ENCODE measurements at regions not wholly inside any gene's neighbourhood (a gene's known extent, or its start where the extent isn't known, plus 50 kb on each side); places are given as distances from the start of the nearest gene placed in this dataset.

DNA sequence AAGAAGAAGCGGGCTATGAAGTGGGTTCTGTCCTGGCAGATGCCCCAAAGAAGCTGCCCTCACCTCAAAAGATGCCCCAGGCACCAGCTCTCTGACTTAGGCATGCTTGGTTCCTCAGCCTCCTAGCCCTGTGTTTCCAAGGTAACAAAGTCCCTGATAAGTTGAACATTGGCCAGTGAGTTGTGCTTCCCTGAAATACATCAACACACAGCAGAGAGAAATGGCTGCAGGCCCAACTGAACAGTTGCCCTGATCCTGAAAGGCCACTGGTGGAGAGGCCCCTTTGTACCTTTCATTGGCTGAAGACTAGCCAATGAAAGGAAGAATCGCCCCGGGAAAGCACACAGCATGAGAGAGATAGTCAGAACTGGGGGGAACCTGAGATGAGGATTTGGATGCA, 169.9 kb upstream of the CTNNB1 start:
- Histone ChIP-seq H3K9me3 (ENCODE audit: low read length) (no peaks in the 10 kb centered on the region), H2AFZ (ENCODE audit: low read length) (no peak overlapping the region), H3K4me3 (ENCODE audit: low read depth, low read length, poor library complexity, severe bottlenecking) (no peak overlapping the region), H3K79me2 (ENCODE audit: insufficient read depth, low read depth, low read length) (no peaks in the 10 kb centered on the region), H3K27ac (ENCODE audit: low read depth, low read length, poor library complexity, severe bottlenecking) (no peak overlapping the region), H3K4me2 (ENCODE audit: low read length) (no peak overlapping the region), H3K9me2 (ENCODE audit: insufficient read depth, low read length) (no peaks in the 10 kb centered on the region), H3K36me3 (ENCODE audit: insufficient read depth, low read length) (no peaks in the 10 kb centered on the region), H4K20me1 (ENCODE audit: insufficient read depth, low read length) (no peaks in the 10 kb centered on the region), H3K4me1 (ENCODE audit: insufficient read depth, low read length, poor library complexity, severe bottlenecking) (no peaks in the 10 kb centered on the region)
- ChIA-PET POLR2A (no interaction called here), CTCF (ENCODE audit: unreplicated experiment) (no interaction called here)
- intact Hi-C loops (cut with micrococcal nuclease; ENCODE audit: unreplicated experiment), result no loop called here
- no TSS peak for BruUV-seq (replicated peaks)
- TF ChIP-seq EZH2phosphoT487 (IDR thresholded peaks at IDR 0.05; ENCODE audit: borderline replicate concordance, low read depth, low read length), result no peak
- TF ChIP-seq, protein P1, sequence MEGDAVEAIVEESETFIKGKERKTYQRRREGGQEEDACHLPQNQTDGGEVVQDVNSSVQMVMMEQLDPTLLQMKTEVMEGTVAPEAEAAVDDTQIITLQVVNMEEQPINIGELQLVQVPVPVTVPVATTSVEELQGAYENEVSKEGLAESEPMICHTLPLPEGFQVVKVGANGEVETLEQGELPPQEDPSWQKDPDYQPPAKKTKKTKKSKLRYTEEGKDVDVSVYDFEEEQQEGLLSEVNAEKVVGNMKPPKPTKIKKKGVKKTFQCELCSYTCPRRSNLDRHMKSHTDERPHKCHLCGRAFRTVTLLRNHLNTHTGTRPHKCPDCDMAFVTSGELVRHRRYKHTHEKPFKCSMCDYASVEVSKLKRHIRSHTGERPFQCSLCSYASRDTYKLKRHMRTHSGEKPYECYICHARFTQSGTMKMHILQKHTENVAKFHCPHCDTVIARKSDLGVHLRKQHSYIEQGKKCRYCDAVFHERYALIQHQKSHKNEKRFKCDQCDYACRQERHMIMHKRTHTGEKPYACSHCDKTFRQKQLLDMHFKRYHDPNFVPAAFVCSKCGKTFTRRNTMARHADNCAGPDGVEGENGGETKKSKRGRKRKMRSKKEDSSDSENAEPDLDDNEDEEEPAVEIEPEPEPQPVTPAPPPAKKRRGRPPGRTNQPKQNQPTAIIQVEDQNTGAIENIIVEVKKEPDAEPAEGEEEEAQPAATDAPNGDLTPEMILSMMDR (conservative IDR thresholded peaks at IDR 0.05; ENCODE audit: low read length), result no peak
- no peak for DNase-seq (ENCODE audit: low spot score)

DNA sequence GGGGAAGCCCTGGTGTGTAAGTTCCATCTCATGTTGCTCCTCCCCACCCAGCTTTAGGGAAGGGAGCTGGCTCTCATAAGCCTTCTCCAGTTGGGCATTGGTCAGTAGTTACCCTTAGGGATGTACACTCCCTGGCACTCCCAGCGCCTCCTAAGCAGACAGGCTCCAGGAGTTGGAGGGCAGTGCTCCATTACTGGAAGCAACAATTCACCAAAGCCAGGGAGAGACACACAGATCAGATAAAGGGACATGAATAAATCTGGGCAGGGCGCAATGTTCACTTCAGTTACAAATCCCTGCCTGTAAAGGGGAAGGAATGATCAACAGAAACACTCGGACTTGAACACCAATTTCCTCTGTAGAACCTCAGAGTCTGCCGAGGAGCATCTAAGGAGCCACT, 169.1 kb upstream of the CTNNB1 start:
- Histone ChIP-seq H3K9me2 (ENCODE audit: insufficient read depth, low read length) (no peaks in the 10 kb centered on the region), H3K4me3 (ENCODE audit: low read depth, low read length, poor library complexity, severe bottlenecking) (no peak overlapping the region), H3K79me2 (ENCODE audit: insufficient read depth, low read depth, low read length) (no peaks in the 10 kb centered on the region), H3K36me3 (ENCODE audit: insufficient read depth, low read length) (no peaks in the 10 kb centered on the region), H3K4me2 (ENCODE audit: low read length) (no peak overlapping the region), H3K4me1 (ENCODE audit: insufficient read depth, low read length, poor library complexity, severe bottlenecking) (no peaks in the 10 kb centered on the region), H3K9me3 (ENCODE audit: low read length) (no peaks in the 10 kb centered on the region), H2AFZ (ENCODE audit: low read length) (no peak overlapping the region), H3K27ac (ENCODE audit: low read depth, low read length, poor library complexity, severe bottlenecking) (no peak overlapping the region), H4K20me1 (ENCODE audit: insufficient read depth, low read length) (no peaks in the 10 kb centered on the region)
- ChIA-PET CTCF (ENCODE audit: unreplicated experiment) (no interaction called here), POLR2A (interaction anchor here (0.6 kb wide), 1 partner anchor 1397 kb away, joined by 3 read pairs; no protein-coding TSS in a partner anchor)
- BruUV-seq (replicated peaks), result no TSS peak
- intact Hi-C loops (cut with micrococcal nuclease; ENCODE audit: unreplicated experiment), result no loop called here
- TF ChIP-seq, protein P1 (conservative IDR thresholded peaks at IDR 0.05; ENCODE audit: low read length), result no peak
- no peak for TF ChIP-seq EZH2phosphoT487 (IDR thresholded peaks at IDR 0.05; ENCODE audit: borderline replicate concordance, low read depth, low read length)
- no peak for DNase-seq (ENCODE audit: low spot score)

DNA sequence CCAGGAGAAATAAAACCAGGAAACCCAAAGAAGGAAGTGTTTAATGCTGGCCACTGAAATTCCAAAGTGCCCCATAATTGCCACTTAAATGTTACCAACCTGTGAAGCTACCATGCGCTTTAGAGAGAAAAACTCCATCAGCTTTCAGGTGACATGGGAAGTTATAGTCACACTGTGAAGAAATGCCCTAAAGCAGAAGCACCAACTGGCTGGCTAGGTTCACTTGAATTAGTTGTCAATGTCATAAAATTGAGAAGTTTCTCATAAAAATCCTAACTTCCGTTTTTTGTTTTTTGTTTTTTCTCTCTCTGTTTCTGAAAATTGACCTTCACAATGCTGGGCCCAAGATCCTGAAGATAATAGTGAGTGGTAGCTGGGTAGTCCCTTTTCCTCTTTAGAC, 167.9 kb upstream of the CTNNB1 start:
- H3K9me3 ChIP-seq (ENCODE audit: low read length), result no peaks in the 10 kb centered on the region
- intact Hi-C loops (cut with micrococcal nuclease; ENCODE audit: unreplicated experiment), result no loop called here
- H3K4me1 ChIP-seq (ENCODE audit: insufficient read depth, low read length, poor library complexity, severe bottlenecking), result no peaks in the 10 kb centered on the region
- no peak overlapping the region for H2AFZ ChIP-seq (ENCODE audit: low read length)
- no peaks in the 10 kb centered on the region for H3K36me3 ChIP-seq (ENCODE audit: insufficient read depth, low read length)
- H3K4me3 ChIP-seq (ENCODE audit: low read depth, low read length, poor library complexity, severe bottlenecking), result no peak overlapping the region
- POLR2A ChIA-PET, result no interaction called here
- TF ChIP-seq, protein P1 (conservative IDR thresholded peaks at IDR 0.05; ENCODE audit: low read length), result no peak
- no peak for TF ChIP-seq EZH2phosphoT487 (IDR thresholded peaks at IDR 0.05; ENCODE audit: borderline replicate concordance, low read depth, low read length)
- no peak overlapping the region for H3K27ac ChIP-seq (ENCODE audit: low read depth, low read length, poor library complexity, severe bottlenecking)
- no peaks in the 10 kb centered on the region for H3K79me2 ChIP-seq (ENCODE audit: insufficient read depth, low read depth, low read length)
- BruUV-seq (replicated peaks), result no TSS peak
- no peak overlapping the region for H3K4me2 ChIP-seq (ENCODE audit: low read length)
- H4K20me1 ChIP-seq (ENCODE audit: insufficient read depth, low read length), result no peaks in the 10 kb centered on the region
- no peaks in the 10 kb centered on the region for H3K9me2 ChIP-seq (ENCODE audit: insufficient read depth, low read length)
- CTCF ChIA-PET (ENCODE audit: unreplicated experiment), result no interaction called here
- DNase-seq (ENCODE audit: low spot score), result no peak

All from OCI-LY7 (cell line).